Suppressor macrophage (primary cell): ENCODE measurements at regions not wholly inside any gene's neighbourhood (a gene's known extent, or its start where the extent isn't known, plus 50 kb on each side); places are given as distances from the start of the nearest gene placed in this dataset.
A peak's percentile ranks its signal among the peaks of the same experiment; 100 is the strongest.

ENCODE experiments used
- DNase-seq, 4 experiments: peaks; one replicate each; pipeline ENCODE4 v3.0.0-alpha.2; 2020 to 2022

DNA sequence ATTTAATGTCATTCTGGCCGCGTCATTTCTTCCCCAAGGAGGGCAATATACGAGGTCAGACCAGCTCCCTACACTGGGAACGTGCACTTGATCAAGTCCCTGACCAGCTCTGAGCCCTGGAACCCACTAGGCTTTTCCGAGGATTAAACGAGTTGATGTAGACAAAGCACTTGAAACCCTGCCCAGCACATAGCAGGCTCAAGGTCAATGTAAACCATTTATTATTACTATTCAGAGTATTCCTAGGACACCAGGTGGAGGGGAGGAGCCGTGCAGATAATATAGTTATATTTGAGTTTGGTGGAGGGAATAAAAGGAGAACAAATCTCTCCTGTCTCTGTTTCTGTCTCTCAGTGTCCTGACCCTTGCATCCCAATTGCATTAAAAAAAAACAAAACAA, 174.1 kb upstream of the IGSF21 start:
- DNase-seq: no peak

DNA sequence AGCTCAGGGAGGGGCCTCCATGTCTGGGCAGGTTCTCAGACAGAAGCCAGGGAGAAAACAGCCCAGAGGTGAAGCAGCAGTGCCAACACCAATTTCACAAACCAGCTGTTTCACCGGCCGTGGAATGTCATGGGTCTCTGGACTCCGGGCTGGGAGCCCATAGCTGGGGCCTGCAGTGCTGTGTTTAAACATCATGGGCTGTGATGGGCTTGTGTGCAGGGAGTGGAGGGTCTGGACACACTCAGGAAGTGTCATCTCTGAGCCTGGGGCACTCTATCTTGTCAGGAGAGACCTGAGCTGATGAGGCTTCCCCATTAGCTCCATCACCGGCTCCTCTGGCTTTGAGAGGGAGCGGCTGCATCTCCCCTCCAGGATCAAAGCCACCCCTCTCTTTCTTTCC, 173.6 kb upstream of the IGSF21 start:
- DNase-seq: no peak

DNA sequence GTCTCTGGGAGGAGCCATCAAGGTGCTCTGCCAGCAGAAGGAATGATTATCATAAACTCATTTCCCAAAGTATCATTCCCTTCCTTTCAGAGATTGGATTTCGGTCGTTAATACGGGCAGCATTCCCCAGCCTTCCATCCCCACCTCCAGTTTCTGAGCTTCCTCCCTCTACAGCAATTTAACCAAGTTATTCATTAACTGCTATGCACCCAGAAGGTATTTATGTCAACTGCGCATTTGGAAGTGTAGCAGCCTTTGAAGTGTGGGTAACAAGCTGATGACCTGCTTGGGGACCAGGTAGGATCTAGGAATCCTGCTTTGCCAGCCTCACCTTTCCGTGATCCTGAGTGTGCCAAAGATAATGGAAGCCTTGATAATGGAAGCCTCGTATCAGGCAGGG, 172.4 kb upstream of the IGSF21 start:
- DNase-seq: no peak

- no peak for DNase-seq
These were observed 166.0 kb upstream of the IGSF21 start for GRCh38 chr1:17941431-17942189.

DNA sequence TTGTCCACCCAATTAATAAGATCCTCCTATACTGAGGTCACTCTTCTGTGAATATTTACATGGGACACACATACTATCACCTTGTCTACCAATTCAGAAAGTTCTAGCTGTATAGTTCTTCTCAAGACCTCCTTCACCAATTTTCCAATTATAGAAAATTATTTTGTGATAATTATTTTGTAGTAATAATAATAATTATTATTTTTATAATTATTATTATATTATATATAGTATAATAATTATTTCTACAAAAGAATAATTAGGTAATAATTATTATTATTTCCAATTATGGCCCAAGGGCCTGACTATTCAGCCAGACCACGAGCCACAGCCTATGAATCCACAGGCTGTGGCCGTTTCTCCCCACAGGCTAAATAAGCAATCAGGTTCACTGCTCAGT, 164.1 kb upstream of the IGSF21 start:
- DNase-seq: no peak

DNA sequence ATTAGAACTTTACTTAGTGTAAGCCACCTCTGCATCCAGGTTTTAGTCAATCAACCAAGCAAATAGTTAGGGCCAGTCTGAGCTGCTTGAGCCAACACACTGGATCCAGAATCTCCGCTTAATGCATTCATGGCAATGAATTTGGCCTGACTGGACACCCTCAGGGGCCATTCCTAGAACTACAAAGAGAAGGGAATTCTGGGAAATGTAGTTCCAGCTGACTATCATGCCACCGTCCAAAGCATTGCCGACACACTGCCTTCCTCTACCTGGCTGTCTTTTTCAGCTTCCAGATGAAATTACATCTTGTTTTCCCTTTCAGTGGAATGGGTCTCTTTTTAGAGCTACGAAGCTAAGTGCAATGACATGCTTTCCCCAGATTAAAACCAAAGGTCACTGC, 163.0 kb upstream of the IGSF21 start:
- DNase-seq: no peak

DNA sequence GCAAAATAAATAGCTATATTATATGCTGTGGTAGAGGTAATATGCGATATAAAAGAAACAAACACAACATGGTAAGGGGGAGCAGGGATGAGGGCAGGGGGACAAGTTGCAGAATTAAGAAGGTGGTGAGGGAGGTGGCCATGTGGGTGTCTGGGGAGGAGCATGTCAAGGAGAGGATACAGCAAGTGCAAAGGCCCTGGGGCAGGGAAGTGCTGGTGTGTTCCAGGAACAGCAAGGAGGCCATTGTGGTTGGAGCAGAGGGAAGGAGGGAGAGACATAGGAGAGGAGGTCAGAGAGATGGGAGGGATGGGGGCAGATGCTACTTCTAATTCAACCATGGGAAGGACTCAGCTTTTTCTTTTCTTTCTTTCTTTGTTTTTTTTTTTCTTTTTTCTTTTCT, 161.2 kb upstream of the IGSF21 start:
- DNase-seq: no peak

DNA sequence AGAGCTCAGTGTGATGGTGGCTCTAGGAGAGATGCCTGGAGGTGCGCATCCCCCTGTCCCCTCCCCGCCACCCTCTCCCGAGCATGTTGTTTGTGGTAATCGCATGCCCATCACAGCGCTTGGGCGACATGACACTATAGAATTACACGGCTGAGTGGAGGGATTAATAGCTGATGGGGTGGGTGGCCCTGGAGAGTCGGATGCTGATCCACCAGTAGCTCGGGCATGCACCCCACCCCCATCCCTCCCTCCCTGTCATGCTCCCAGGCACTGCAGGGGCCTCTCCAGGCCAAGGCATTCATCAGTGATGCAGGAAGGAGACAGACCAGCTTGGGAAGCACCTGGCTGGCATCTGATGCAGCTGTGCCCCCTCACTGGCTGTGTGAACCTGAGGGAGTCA, 159.0 kb upstream of the IGSF21 start:
- DNase-seq: no peak

GRCh38 chr1:17949511-17949910, 158.1 kb upstream of the IGSF21 start:
- DNase-seq: no peak

GRCh38 chr1:17950728-17951127, 156.9 kb upstream of the IGSF21 start:
- no peak for DNase-seq

DNA sequence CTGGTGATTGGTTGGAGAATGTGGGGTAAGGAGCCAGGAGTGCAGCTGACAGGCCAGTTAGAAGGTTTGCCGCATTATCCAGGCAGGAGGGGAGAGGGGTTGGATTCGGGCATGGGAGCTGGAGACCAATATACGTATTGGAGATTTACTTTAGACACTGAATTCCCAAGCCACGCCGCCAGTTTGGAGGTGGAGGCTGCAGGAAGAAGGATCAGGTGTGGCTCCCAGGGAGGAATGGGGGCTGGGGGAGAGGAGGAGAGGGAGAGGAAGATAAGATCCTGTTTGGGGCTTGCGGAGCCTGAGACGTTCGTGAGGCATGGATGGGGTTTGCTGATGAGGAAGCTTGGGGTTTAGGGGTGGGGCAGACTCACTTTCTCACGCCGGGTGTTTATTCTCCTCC, 155.1 kb upstream of the IGSF21 start:
- no peak for DNase-seq

GRCh38 chr1:17953921-17954320, 153.7 kb upstream of the IGSF21 start:
- DNase-seq: no peak

GRCh38 chr1:17955302-17956285, 152.0 kb upstream of the IGSF21 start:
- no peak for DNase-seq

DNA sequence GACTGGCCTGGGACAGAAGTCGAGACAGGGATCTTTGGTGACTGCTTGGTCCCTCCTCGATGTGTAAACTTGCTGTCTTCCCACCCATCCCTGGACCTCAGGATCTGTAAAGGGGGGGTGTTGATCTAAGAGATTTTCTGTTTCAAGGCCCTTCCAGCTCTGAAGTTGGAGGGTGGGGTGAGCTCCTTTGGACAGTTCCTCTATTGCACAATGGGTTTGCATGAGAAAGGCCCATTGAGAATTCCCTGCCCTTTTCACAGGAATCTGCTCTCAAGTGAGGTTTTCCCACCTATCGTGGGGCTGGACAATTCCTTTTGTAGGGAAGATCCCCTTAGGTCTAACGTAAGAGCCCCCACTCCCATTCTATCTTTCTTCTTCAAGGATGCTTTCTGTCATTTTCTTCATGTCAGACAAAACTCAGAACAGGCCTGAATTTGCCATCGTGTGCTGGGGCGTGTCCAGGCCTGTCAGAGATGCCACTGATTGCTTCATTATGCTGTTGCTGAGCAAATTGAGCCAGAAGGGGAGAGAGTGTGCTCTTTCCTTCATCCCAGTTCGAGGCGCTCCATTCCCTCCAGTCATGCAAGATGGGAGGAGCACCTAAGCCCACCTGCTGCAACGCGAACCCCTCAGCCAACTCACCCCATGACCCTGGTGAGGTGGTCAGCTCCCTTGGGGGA, 149.9 kb upstream of the IGSF21 start:
- peak in 1 of 4 experiments; percentile 8 for DNase-seq

GRCh38 chr1:17958704-17959103, 148.9 kb upstream of the IGSF21 start:
- peak; percentile 5 to 47 (median 37) for DNase-seq

DNA sequence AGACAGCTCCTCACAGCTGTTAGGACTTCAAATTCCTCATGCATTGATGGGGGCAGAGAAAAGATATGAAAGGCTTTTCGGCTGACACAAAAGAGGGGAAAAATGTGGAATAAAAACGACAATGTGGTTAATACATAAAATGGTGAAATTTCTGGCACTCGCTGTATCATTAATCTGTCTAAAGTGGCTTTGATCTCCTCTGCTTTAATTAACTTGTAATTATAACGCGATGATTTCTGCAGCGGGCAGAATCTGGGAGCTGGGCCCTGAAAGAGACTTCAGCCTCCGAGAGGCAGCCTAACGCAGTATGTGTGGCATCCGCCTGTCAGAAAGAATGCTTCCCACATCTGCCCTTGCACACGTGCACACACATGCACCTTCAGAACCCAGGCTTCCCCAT, 144.1 kb upstream of the IGSF21 start:
- DNase-seq: no peak

GRCh38 chr1:17965515-17966100, 142.0 kb upstream of the IGSF21 start:
- DNase-seq: no peak

DNA sequence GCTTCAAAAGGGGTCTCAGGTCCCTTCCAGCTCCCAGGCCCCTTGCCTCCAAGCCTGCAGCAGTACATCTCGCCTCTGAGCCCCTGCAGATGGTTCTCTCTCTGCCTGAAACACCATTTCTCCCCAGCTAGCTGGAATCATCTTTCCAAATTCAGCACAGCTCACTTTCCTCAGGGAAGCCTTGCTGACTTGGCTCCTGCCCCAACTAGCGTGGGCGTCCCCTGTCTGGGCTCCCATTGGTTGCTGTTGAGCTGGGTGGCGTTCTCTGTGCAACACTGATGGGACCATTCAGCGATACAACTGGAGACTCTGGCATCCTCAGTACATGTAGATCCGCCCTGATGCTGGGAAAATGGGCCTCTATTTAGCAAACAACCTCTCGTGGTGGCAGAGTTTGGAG, 141.3 kb upstream of the IGSF21 start:
- no peak for DNase-seq

DNA sequence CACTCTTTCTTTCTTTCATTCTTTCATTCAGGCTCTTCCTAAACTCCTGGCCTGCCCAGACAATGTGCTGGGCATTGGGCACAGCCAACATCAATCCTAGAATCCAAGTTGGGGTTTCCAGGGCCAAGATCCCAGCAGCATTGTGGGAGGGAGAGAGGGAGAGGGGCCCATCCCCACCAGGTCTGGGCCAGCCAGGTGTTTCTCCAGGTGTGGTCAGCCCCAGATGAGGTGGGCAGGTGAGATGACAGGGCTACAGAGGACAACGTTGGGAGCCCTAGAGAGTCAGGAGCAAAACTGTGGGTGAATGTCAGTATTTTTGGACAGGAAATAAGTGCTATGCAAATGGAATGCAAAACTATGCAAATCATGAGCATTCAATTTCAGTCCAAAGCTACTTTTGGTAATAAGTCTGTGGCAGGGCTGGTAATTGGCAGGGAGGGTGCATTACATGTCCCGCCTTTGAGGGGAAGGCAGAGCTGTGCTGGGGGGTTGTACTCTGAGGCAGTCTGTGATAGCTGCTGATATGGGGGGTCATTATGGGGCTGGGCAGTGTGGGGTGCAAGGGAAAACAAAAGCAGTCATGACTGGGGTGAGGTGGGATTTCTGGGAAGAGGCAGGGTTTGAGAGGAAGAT, 139.9 kb upstream of the IGSF21 start:
- no peak for DNase-seq

DNA sequence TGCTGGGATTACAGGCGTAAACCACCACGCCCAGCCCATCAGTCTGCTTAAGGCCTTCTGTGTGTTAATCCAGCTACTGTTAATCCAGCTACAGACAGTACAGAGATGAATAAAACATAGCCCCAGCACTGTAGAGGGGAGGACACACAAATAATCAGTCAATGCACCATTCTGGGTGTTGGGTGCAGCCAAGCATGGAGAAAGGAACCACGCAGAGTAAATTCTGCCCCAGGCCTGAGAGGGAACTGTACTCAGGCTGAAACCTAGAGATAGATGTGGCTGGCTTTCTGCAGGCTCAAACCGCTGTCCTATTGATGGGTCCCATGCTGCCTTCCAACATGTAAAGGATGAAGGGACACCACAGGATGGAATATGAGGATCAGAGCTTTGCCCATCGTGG, 136.8 kb upstream of the IGSF21 start:
- no peak for DNase-seq

- no peak for DNase-seq
These were observed 133.9 kb upstream of the IGSF21 start for GRCh38 chr1:17973694-17974093.

DNA sequence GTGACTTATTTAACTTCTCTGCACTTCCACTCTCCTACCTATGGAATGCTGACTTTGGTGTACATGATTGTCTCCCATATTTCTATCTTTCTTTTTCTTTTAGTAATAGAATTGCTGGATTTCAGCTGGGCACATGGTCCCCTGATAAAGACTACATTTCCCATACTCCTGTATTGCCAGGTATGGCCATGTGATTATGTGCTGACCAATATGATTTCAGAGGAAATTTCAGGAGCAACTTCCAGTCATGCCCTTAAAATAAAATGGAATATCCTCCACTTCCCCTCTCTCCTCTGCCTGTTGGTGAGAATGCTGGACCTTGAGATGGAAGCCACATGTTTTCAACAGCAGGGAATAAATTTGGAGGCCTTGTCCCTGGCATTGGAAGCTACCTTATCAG, 130.7 kb upstream of the IGSF21 start:
- no peak for DNase-seq
